Activated CD4-positive, alpha-beta T cell treated with anti-CD3 and anti-CD28 coated beads for 36 hours (primary cell): ENCODE measurements at regions not wholly inside any gene's neighbourhood (a gene's known extent, or its start where the extent isn't known, plus 50 kb on each side); places are given as distances from the start of the nearest gene placed in this dataset.

Experiments
- ATAC-seq: fragments of 200-7000 bp; cut with Tn5 transposase; one replicate; pipeline ENCODE4 v1.10.0; 2021; ENCODE audit warnings: mild to moderate bottlenecking, moderate library complexity
- CTCF ChIA-PET: fragments of 350-600 bp; sonication (Branson Sonifier 250); formaldehyde crosslinking; loops from one replicate; lab custom pipeline; 2021; ENCODE audit warnings: antibody characterized with exemption; lab: Charles Lee
- POLR2A ChIA-PET: fragments of 350-600 bp; sonication (Branson Sonifier 250); formaldehyde crosslinking; loops from one replicate; lab custom pipeline; 2021; ENCODE audit warnings: antibody characterized with exemption, inconsistent platforms; lab: Charles Lee
- DNase-seq: peaks from one replicate; pipeline ENCODE4 v3.0.0-alpha.2; 2020
- H3K27ac Mint-ChIP-seq: one replicate; pipeline ENCODE4 v1.8.0; 2021; ENCODE audit warnings: mixed read lengths
- H3K27me3 Mint-ChIP-seq: one replicate; pipeline ENCODE4 v1.8.0; 2021; ENCODE audit warnings: mixed read lengths
- H3K36me3 Mint-ChIP-seq: one replicate; pipeline ENCODE4 v1.8.0; 2021; ENCODE audit warnings: low read depth, mixed read lengths
- H3K4me1 Mint-ChIP-seq: one replicate; pipeline ENCODE4 v1.8.0; 2021; ENCODE audit warnings: mixed read lengths
- H3K4me3 Mint-ChIP-seq: one replicate; pipeline ENCODE4 v1.8.0; 2021; ENCODE audit warnings: mild to moderate bottlenecking, moderate library complexity, mixed read lengths
- H3K9me3 Mint-ChIP-seq: one replicate; pipeline ENCODE4 v1.8.0; 2021; ENCODE audit warnings: low read depth, mixed read lengths
- intact Hi-C, 2 experiments: fragments of 100-400 bp; cut with DNase I in 1 of 2; cut with micrococcal nuclease in 1 of 2; formaldehyde crosslinking; loops; one replicate each; pipeline versions ENCODE4 v1.14.2 to v1.15.1; 2022 to 2024; cut with DNase I, micrococcal nuclease

DNA sequence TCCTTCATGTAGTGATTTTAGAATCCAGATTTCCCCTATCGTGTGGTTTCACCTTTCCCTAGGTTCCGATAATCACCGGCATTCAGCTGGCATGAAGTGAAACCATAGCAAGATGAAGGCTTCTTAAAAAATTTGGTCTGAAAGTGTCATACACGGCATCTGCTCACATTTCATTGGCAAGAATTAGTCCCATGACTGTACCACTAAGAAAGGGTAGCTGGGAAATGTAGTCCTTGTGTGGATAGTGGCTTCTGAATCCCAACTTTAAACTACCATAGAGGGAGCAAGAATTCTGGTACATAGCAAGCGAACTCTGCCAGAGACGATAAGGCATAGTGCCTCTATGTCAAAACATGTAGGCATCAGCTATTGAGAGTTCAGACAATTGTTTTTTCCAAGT lies 360.1 kb upstream of the TBX3 start:
- no peak overlapping the region for H3K27ac Mint-ChIP-seq

DNA sequence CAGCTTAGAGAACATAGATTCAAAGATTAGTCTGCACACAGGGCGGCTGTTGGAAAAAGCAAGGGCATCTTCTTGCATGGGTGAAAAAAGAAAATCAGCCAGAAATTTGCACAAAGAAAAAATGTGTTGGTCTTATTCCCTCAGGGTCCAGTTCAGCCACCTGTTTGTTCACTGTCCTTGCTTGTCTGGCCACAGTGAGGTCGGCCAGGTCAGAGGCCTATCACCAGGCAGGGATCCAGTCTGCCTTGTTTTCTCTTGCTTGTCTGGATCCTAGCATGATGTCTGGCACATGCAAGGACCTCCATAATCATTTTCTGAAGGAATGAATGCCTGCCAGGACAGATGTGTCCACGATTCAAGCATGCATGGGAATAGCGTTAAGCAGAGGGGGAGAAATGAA lies 359.1 kb upstream of the TBX3 start:
- no peak overlapping the region for H3K4me3 Mint-ChIP-seq
- no peaks in the 10 kb centered on the region for H3K9me3 Mint-ChIP-seq
- intact Hi-C loops: no loop called here
- no peaks in the 10 kb centered on the region for H3K27me3 Mint-ChIP-seq
- no peak overlapping the region for H3K27ac Mint-ChIP-seq
- DNase-seq (no peak), ATAC-seq (no peak)
- ChIA-PET CTCF (no interaction called here), POLR2A (no interaction called here)
- H3K36me3 Mint-ChIP-seq: no peaks in the 10 kb centered on the region
- H3K4me1 Mint-ChIP-seq: no peaks in the 10 kb centered on the region

More for the DNA sequence above, 360.1 kb upstream of the TBX3 start:
- H3K36me3 Mint-ChIP-seq: no peaks in the 10 kb centered on the region
- H3K9me3 Mint-ChIP-seq: no peaks in the 10 kb centered on the region
- intact Hi-C loops: no loop called here
- DNase-seq (no peak), ATAC-seq (no peak)
- H3K4me3 Mint-ChIP-seq: no peak overlapping the region
- POLR2A ChIA-PET: no interaction called here
- no peaks in the 10 kb centered on the region for H3K4me1 Mint-ChIP-seq
- CTCF ChIA-PET: no interaction called here
- no peaks in the 10 kb centered on the region for H3K27me3 Mint-ChIP-seq

DNA sequence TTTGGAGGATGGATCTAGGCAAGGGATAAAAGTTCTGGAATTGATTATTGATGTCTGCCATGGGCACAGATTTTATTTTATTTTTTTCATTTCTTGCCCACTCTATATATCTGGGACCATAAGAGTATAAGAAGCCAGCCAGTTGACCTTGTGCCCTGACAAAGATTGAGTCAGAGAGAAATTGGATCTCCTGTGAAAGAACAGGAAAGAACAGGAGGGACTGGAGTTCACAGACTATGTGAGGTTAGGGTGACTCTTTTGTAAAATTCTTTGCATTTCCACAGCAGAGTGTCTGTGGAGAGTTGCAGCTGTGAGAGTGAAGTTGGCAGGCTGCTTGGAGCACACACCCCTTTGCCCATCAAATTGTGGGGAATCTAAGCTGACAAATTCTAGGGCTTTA lies 358.4 kb upstream of the TBX3 start:
- no peaks in the 10 kb centered on the region for H3K27me3 Mint-ChIP-seq
- ChIA-PET POLR2A (no interaction called here), CTCF (no interaction called here)
- no peaks in the 10 kb centered on the region for H3K36me3 Mint-ChIP-seq
- H3K27ac Mint-ChIP-seq: no peak overlapping the region
- H3K4me3 Mint-ChIP-seq: no peak overlapping the region
- H3K9me3 Mint-ChIP-seq: no peaks in the 10 kb centered on the region
- DNase-seq (no peak), ATAC-seq (no peak)
- intact Hi-C loops: no loop called here
- H3K4me1 Mint-ChIP-seq: no peaks in the 10 kb centered on the region

DNA sequence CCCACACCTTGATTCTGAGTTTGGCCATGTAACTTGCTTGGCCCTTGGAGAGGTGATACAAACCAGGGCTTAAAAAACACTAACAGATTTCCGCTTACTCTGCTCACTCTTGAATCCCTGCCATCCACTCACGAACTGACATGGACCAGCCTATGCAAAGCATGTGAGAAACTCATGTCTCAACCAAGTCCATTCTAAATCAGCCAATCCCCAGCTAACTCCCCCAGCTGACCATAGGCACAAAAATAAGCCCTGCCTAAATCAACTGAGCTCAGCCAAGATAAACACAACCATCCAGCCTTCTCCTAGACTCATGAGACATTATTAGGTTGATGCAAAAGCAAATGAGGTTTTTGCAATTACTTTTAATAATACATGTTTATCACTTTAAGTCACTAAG lies 353.9 kb upstream of the TBX3 start:
- ChIA-PET POLR2A (no interaction called here), CTCF (no interaction called here)
- intact Hi-C loops: no loop called here
- no peaks in the 10 kb centered on the region for H3K9me3 Mint-ChIP-seq
- H3K4me3 Mint-ChIP-seq: no peak overlapping the region
- no peak overlapping the region for H3K27ac Mint-ChIP-seq
- ATAC-seq (no peak), DNase-seq (no peak)
- H3K4me1 Mint-ChIP-seq: no peaks in the 10 kb centered on the region
- no peaks in the 10 kb centered on the region for H3K36me3 Mint-ChIP-seq
- no peaks in the 10 kb centered on the region for H3K27me3 Mint-ChIP-seq

DNA sequence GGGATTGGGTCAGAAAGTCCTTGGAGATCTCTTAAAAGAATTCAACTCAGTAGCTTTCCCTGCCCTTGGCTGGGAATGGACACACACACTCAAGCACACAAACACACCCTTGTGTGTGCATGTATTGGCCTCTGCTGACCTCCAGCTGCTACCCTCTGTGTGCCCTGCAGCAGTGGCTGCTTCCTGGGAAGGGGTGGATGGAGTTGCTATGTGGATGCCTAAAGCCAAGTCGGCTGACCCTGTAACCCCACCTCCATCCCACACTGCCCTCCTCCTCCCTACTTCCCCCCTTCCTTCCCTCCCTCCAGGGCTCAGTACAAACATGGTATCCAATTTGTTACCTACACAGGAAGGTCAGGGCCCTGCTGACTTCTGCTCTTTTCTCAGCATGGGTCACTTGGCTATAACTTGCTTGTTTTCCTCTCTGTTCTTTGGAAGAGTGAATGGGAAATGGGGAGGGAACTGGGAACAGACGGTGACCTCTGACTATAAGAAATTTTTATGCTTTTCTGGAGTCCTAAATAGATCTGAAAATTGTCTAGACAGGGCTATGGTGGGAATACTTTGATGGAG lies 351.6 kb upstream of the TBX3 start:
- Mint-ChIP-seq H3K27me3 (no peaks in the 10 kb centered on the region), H3K4me1 (no peaks in the 10 kb centered on the region), H3K27ac (no peak overlapping the region), H3K4me3 (no peak overlapping the region), H3K9me3 (no peaks in the 10 kb centered on the region), H3K36me3 (no peaks in the 10 kb centered on the region)
- DNase-seq: no peak
- POLR2A ChIA-PET: no interaction called here
- no peak for ATAC-seq
- CTCF ChIA-PET: no interaction called here
- intact Hi-C loops: no loop called here

DNA sequence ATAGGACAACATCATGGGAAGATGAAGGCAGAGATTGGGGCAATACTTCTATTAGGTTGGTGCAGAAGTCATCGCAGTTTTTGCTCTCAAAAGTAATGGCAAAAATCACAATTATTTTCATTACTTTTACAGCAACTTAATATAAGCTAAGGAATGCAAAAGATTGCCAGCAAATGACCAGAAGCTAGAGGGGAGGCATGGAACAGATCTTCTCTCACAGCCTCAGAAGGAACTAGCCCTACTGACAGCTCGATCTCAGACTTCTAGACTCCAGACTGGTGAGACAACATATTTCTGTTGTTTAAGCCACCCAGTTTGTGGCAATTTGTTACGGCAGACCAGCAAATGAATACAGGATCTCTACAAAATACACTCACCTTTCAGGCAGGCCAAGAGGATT lies 348.5 kb upstream of the TBX3 start:
- no peak overlapping the region for H3K4me3 Mint-ChIP-seq
- H3K4me1 Mint-ChIP-seq: no peaks in the 10 kb centered on the region
- ChIA-PET CTCF (no interaction called here), POLR2A (no interaction called here)
- ATAC-seq (no peak), DNase-seq (no peak)
- no peaks in the 10 kb centered on the region for H3K9me3 Mint-ChIP-seq
- H3K36me3 Mint-ChIP-seq: no peaks in the 10 kb centered on the region
- intact Hi-C loops: no loop called here
- H3K27me3 Mint-ChIP-seq: no peaks in the 10 kb centered on the region
- no peak overlapping the region for H3K27ac Mint-ChIP-seq

DNA sequence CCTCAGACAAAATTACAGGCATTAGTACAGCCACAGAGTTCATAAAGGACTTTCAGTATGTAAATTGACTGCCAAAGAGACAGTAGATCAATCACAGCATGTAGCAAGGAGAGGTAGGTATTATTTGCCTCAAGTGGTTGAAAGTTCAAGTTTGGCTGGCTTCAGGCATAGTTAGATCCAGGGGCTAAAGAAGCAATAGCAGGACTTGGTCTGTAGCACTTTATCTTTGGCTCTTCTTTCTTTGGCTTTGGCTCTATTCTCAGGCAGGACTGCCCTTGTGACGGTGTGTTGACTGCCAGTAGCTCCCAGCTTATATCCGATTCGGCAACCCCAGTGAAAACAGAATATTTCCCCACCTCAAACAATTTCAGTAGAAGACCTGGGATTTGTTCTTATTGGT lies 346.0 kb upstream of the TBX3 start:
- H3K4me1 Mint-ChIP-seq: no peaks in the 10 kb centered on the region
- H3K9me3 Mint-ChIP-seq: peaks cover 4% of the 10 kb centered on the region
- no peaks in the 10 kb centered on the region for H3K27me3 Mint-ChIP-seq
- ChIA-PET POLR2A (no interaction called here), CTCF (no interaction called here)
- DNase-seq (no peak), ATAC-seq (no peak)
- H3K4me3 Mint-ChIP-seq: no peak overlapping the region
- H3K27ac Mint-ChIP-seq: no peak overlapping the region
- intact Hi-C loops: no loop called here
- no peaks in the 10 kb centered on the region for H3K36me3 Mint-ChIP-seq

DNA sequence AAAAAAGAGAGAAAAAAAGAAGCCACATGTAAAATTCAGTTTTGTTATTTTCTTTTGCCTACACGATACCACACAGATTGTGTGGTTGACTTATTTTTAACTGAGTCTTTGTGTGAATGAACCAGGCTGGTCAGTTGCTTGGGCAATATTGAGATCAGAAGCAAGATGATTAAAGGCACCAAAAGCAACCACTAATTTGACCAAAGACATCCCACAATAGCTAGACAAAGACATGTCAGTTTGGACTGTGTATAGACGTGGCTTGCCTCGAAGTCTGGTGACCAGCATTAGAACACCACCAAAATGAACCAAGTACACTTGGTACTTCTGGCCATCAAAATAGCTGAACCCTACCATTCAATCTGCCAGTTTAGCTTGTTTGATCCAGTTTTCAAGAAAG lies 340.6 kb upstream of the TBX3 start:
- intact Hi-C loops: no loop called here
- ChIA-PET CTCF (no interaction called here), POLR2A (no interaction called here)
- ATAC-seq (no peak), DNase-seq (no peak)
- H3K36me3 Mint-ChIP-seq: no peaks in the 10 kb centered on the region
- peaks cover 8% of the 10 kb centered on the region for H3K9me3 Mint-ChIP-seq
- H3K4me1 Mint-ChIP-seq: no peaks in the 10 kb centered on the region
- no peaks in the 10 kb centered on the region for H3K27me3 Mint-ChIP-seq
- no peak overlapping the region for H3K4me3 Mint-ChIP-seq
- H3K27ac Mint-ChIP-seq: no peak overlapping the region

DNA sequence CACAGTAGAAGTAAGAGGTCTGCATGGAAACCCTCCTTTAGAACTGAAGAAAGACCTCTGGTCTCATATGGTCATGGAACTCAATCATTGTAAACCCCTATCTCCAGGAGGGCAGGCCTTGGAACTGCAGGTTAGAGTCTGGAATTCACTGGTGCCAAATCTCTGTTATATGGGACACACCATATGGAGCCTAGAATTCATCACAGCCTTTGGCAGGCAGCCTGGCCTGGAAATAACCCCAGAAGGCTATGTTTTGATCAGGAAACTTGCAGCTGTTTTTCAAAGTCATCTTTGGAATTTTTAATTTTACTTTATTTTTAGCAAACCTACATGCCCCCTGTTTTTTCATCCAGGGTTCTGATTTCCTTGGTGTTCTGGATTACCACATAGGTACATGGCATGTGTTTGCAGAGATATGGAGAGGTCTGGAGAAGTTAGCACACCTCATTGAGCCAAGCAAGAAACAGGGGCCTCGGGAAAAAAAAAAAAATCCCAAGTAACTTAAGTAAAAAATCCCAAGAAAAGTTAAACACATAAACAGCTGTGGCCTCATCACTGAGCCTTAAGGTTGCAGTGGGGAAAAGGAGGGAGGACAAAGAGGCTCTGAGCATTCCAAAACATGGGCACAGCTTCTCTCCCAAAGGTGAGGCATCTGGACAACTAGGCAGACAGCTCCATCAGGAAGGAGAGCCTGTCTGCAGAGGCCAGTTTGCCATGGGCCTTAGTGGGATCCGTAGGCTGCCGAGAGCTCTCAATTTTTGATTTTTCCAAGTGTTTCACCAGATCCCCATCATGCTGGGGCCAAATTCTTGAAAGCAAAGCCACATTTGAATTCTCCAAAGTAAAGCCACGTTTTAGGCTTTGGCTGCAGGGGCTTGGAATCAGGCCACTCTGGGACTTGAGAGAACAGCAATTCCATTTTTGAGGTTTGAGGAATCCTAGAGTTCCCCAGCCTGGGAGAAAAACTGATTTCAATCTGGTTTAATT lies 339.6 kb upstream of the TBX3 start:
- Mint-ChIP-seq H3K4me1 (no peaks in the 10 kb centered on the region), H3K9me3 (peaks cover 9% of the 10 kb centered on the region), H3K27me3 (no peaks in the 10 kb centered on the region), H3K27ac (no peak overlapping the region), H3K36me3 (no peaks in the 10 kb centered on the region), H3K4me3 (no peak overlapping the region)
- intact Hi-C loops: no loop called here
- ChIA-PET CTCF (no interaction called here), POLR2A (no interaction called here)
- DNase-seq: no peak
- ATAC-seq: no peak

DNA sequence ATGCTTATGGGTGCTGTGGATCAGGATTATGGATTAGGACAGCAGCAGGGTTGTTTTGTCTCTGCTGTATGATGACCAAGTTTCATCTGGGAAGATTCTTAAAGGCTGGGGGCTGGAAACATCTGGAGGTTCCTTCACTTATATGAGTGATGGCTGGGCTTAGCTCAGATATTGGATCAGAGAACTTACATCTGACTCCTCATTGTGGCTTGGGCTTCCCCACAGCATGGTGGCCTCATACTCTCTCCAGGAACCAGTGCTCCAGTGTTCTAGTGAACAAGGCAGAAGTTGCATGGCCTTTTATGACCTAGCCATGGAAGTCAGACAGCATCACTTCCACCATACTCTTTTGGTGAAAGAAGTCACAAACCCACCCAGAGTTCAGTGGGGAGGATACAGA lies 336.1 kb upstream of the TBX3 start:
- H3K4me3 Mint-ChIP-seq: no peak overlapping the region
- ATAC-seq (no peak), DNase-seq (no peak)
- H3K36me3 Mint-ChIP-seq: no peaks in the 10 kb centered on the region
- POLR2A ChIA-PET: no interaction called here
- H3K27ac Mint-ChIP-seq: no peak overlapping the region
- intact Hi-C loops: no loop called here
- H3K9me3 Mint-ChIP-seq: peaks cover 8% of the 10 kb centered on the region
- no peaks in the 10 kb centered on the region for H3K4me1 Mint-ChIP-seq
- H3K27me3 Mint-ChIP-seq: no peaks in the 10 kb centered on the region
- CTCF ChIA-PET: interaction anchor here (1.1 kb wide), 1 partner anchor 15 kb away, joined by 3 read pairs; no protein-coding TSS in a partner anchor

DNA sequence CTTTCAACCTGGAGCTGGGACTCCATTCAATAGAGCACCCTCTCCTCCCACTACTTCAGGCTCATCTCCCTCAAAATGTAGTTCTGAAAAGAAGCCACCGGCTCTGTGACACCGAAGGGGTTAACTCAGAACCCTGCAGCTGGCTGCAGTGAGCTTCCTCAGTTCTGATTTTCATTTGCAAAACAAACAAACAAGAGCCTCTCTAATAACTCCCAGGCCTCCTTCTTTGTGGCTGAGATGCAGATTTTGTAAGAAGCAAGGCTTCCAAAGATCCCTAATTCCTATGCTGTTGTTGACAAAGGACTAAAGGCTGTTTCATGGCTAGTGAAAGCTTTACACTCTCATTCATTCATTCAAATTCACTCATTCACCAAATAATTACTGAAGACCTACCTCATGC lies 333.4 kb upstream of the TBX3 start:
- no peak overlapping the region for H3K4me3 Mint-ChIP-seq
- no peak overlapping the region for H3K27ac Mint-ChIP-seq
- peaks cover 12% of the 10 kb centered on the region for H3K9me3 Mint-ChIP-seq
- no peaks in the 10 kb centered on the region for H3K4me1 Mint-ChIP-seq
- no peak for DNase-seq
- no peaks in the 10 kb centered on the region for H3K36me3 Mint-ChIP-seq
- intact Hi-C loops: no loop called here
- ChIA-PET CTCF (no interaction called here), POLR2A (no interaction called here)
- no peaks in the 10 kb centered on the region for H3K27me3 Mint-ChIP-seq
- ATAC-seq: no peak

DNA sequence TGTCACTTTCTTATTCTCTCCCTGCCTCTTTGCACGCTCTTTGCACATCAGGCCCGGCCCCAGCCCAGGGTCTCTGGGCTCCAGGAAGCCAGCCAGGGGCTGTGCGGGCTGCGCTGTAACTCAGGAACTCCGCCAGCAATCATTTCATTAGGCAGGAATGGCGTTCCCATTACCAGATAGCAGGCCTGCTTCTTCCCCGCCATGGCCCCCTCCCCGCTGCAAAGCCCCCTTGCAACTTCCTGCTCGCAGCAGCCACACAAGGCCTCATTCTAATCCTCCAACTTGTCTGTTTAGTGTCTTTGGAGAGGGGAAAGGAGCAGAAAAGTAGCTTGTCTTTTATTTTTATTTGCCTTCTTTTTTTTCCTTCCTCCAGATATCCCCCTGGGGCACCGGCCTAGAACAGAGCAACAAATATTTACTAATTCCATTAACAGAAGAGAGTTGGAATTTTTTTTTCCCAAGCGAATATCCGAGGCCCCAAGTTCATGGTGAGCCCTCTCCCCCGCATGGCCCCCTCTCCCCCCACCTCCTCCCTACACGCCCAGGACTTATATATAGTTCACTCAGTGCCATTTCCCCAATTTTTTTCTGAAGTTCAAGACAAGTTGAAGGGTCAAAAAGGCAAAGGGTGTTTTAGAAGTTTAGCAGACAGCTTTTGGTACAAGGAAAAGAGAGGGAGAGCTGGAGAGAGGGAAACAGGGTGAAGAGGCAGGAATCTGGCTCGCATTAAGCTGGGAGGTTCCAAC lies 329.4 kb upstream of the TBX3 start:
- ATAC-seq (no peak), DNase-seq (no peak)
- H3K9me3 Mint-ChIP-seq: peaks cover 12% of the 10 kb centered on the region
- intact Hi-C loops: no loop called here
- H3K27ac Mint-ChIP-seq: no peak overlapping the region
- no peaks in the 10 kb centered on the region for H3K4me1 Mint-ChIP-seq
- no peaks in the 10 kb centered on the region for H3K36me3 Mint-ChIP-seq
- H3K27me3 Mint-ChIP-seq: no peaks in the 10 kb centered on the region
- CTCF ChIA-PET: no interaction called here
- POLR2A ChIA-PET: no interaction called here
- no peak overlapping the region for H3K4me3 Mint-ChIP-seq
